Nephron progenitor cell (in vitro differentiated cells): ENCODE measurements at regions not wholly inside any gene's neighbourhood (a gene's known extent, or its start where the extent isn't known, plus 50 kb on each side); places are given as distances from the start of the nearest gene placed in this dataset.
A peak's percentile ranks its signal among the peaks of the same experiment; 100 is the strongest.

Experiments
- DNase-seq: peaks from one replicate; pipeline ENCODE4 v3.0.0; 2021
- H3K27ac Mint-ChIP-seq: 2 replicates; pipeline ENCODE4 v1.8.0; 2021; ENCODE audit warnings: mild to moderate bottlenecking, moderate library complexity, mixed read lengths
- H3K27me3 Mint-ChIP-seq: 2 replicates; pipeline ENCODE4 v1.8.0; 2021; ENCODE audit warnings: mild to moderate bottlenecking, low read depth, mixed read lengths; ENCODE audit not compliant: poor library complexity
- H3K36me3 Mint-ChIP-seq: 2 replicates; pipeline ENCODE4 v1.8.0; 2021; ENCODE audit warnings: low read depth, mixed read lengths
- H3K4me1 Mint-ChIP-seq: 2 replicates; pipeline ENCODE4 v1.8.0; 2021; ENCODE audit warnings: mixed read lengths
- H3K4me3 Mint-ChIP-seq: 2 replicates; pipeline ENCODE4 v1.8.0; 2021; ENCODE audit warnings: mild to moderate bottlenecking, moderate library complexity, mixed read lengths
- H3K9me3 Mint-ChIP-seq: 2 replicates; pipeline ENCODE4 v1.8.0; 2021; ENCODE audit warnings: mild to moderate bottlenecking, moderate library complexity, mixed read lengths
- CTCF ChIP-seq: fragments of 200-600 bp; sonication (generic); IDR thresholded peaks from 2 replicates; pipeline ENCODE4 v1.5.0; 2021; ENCODE audit warnings: antibody characterized with exemption

GRCh38 chr4:104210420-104210819 is 284.3 kb downstream of the CXXC4 start:
- peaks cover 6% of the 10 kb centered on the region for H3K27me3 Mint-ChIP-seq
- no peak overlapping the region for H3K4me3 Mint-ChIP-seq
- H3K36me3 Mint-ChIP-seq = no peaks in the 10 kb centered on the region
- H3K27ac Mint-ChIP-seq = peak overlapping the region; percentile 16
- TF ChIP-seq CTCF = no peak
- no peak for DNase-seq
- no peaks in the 10 kb centered on the region for H3K9me3 Mint-ChIP-seq
- H3K4me1 Mint-ChIP-seq = peaks cover 6% of the 10 kb centered on the region

GRCh38 chr4:104206784-104207183 is 287.9 kb downstream of the CXXC4 start:
- Mint-ChIP-seq H3K27ac (no peak overlapping the region), H3K36me3 (no peaks in the 10 kb centered on the region), H3K9me3 (no peaks in the 10 kb centered on the region), H3K4me1 (peaks cover 6% of the 10 kb centered on the region), H3K4me3 (no peak overlapping the region), H3K27me3 (peaks cover 3% of the 10 kb centered on the region)
- TF ChIP-seq CTCF = no peak
- no peak for DNase-seq

- H3K36me3 Mint-ChIP-seq = no peaks in the 10 kb centered on the region
- H3K27me3 Mint-ChIP-seq = peaks cover 3% of the 10 kb centered on the region
- no peak overlapping the region for H3K4me3 Mint-ChIP-seq
- TF ChIP-seq CTCF = no peak
- no peaks in the 10 kb centered on the region for H3K9me3 Mint-ChIP-seq
- DNase-seq = no peak
- no peaks in the 10 kb centered on the region for H3K4me1 Mint-ChIP-seq
- H3K27ac Mint-ChIP-seq = no peak overlapping the region
Observed at GRCh38 chr4:104205116-104205515, 289.6 kb downstream of the CXXC4 start.

GRCh38 chr4:104188301-104188700 is 306.4 kb downstream of the CXXC4 start:
- Mint-ChIP-seq H3K36me3 (no peaks in the 10 kb centered on the region), H3K4me3 (no peak overlapping the region), H3K4me1 (no peaks in the 10 kb centered on the region), H3K9me3 (no peaks in the 10 kb centered on the region), H3K27ac (no peak overlapping the region), H3K27me3 (no peaks in the 10 kb centered on the region)
- DNase-seq = no peak
- TF ChIP-seq CTCF = no peak

- H3K4me1 Mint-ChIP-seq = no peaks in the 10 kb centered on the region
- no peaks in the 10 kb centered on the region for H3K9me3 Mint-ChIP-seq
Observed at GRCh38 chr4:104169437-104169836, 325.3 kb downstream of the CXXC4 start.

More at GRCh38 chr4:104169437-104169836, 325.3 kb downstream of the CXXC4 start:
- no peak overlapping the region for H3K27ac Mint-ChIP-seq
- TF ChIP-seq CTCF = no peak
- no peak for DNase-seq
- H3K36me3 Mint-ChIP-seq = no peaks in the 10 kb centered on the region
- H3K27me3 Mint-ChIP-seq = no peaks in the 10 kb centered on the region
- no peak overlapping the region for H3K4me3 Mint-ChIP-seq
